ENCODE measurements at regions not wholly inside any gene's neighbourhood (a gene's known extent, or its start where the extent isn't known, plus 50 kb on each side); places are given as distances from the start of the nearest gene placed in this dataset.

- Histone ChIP-seq H3K4me3 (ENCODE audit: low read length) (no peak overlapping the region), H3K4me1 (ENCODE audit: insufficient read depth, low read length) (no peaks in the 10 kb centered on the region), H3K9me3 (ENCODE audit: low read length) (no peaks in the 10 kb centered on the region), H2AFZ (ENCODE audit: low read depth, low read length) (no peak overlapping the region), H3K27me3 (ENCODE audit: insufficient read depth, low read length) (no peaks in the 10 kb centered on the region), H3K36me3 (ENCODE audit: insufficient read depth, low read length) (no peaks in the 10 kb centered on the region)
Measured at GRCh38 chr5:39721394-39721793, 296.6 kb upstream of the DAB2 start.

DNA sequence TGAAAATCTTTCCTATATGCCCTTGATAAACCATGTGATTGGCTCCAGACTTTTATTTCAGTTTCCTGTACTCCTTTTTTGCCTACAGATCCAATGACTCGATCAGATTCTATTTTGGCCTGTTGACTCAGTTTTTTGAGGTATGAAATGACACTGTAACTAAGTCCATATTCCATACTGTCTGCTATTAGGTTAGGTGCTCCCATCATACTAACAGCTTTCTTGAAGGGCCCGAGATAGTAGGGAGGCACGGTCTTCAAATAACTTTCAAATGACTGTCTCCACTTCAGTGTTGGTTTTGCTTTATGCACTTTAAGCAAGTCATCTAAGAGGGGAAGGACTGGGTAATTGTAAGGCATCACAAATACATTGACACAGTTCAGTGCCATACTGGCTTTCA lies 295.4 kb upstream of the DAB2 start:
- Histone ChIP-seq H3K36me3 (ENCODE audit: insufficient read depth, low read length) (no peaks in the 10 kb centered on the region), H3K4me1 (ENCODE audit: insufficient read depth, low read length) (no peaks in the 10 kb centered on the region), H2AFZ (ENCODE audit: low read depth, low read length) (no peak overlapping the region), H3K9me3 (ENCODE audit: low read length) (no peaks in the 10 kb centered on the region), H3K27me3 (ENCODE audit: insufficient read depth, low read length) (no peaks in the 10 kb centered on the region), H3K4me3 (ENCODE audit: low read length) (no peak overlapping the region)

GRCh38 chr5:39717176-39717897 lies 292.6 kb upstream of the DAB2 start:
- Histone ChIP-seq H3K9me3 (ENCODE audit: low read length) (no peaks in the 10 kb centered on the region), H3K4me1 (ENCODE audit: insufficient read depth, low read length) (no peaks in the 10 kb centered on the region), H3K4me3 (ENCODE audit: low read length) (no peak overlapping the region), H3K36me3 (ENCODE audit: insufficient read depth, low read length) (no peaks in the 10 kb centered on the region), H3K27me3 (ENCODE audit: insufficient read depth, low read length) (no peaks in the 10 kb centered on the region), H2AFZ (ENCODE audit: low read depth, low read length) (no peak overlapping the region)

- Histone ChIP-seq H3K4me1 (ENCODE audit: insufficient read depth, low read length) (no peaks in the 10 kb centered on the region), H3K27me3 (ENCODE audit: insufficient read depth, low read length) (no peaks in the 10 kb centered on the region), H3K4me3 (ENCODE audit: low read length) (no peak overlapping the region), H3K9me3 (ENCODE audit: low read length) (no peaks in the 10 kb centered on the region), H3K36me3 (ENCODE audit: insufficient read depth, low read length) (no peaks in the 10 kb centered on the region), H2AFZ (ENCODE audit: low read depth, low read length) (no peak overlapping the region)
Measured at GRCh38 chr5:39716532-39717028, 291.8 kb upstream of the DAB2 start.

DNA sequence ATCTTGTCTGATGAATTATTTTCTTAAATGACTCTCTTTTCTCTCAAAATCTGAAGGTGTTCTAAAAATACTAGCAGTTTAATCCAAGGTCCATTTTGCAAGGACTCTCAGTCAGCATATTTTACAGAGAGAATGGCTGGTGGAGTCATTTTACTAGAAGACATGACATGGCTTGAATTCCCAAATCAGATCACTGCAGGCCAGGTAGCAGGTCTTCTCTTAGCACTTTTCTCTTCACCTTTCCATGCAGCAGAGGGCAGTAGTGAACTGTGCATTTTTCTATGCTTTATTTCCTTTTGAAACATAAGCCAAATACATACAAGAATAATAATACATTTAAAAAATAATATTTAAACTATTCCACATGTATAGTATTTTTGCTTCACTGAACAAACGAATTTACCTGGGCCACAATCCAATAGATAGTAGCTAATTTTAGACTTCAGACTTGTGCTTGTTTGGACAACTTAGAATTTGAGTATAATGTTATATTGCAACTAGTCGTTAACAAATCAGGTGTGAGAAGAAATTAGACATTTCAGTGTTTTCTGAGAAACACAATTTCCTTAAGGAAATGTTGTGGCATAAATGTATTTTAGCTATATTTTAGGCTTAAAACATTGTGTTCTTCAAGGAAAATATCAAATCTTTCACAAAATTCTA lies 289.4 kb upstream of the DAB2 start:
- H3K36me3 ChIP-seq (ENCODE audit: insufficient read depth, low read length) = no peaks in the 10 kb centered on the region
- no peak overlapping the region for H2AFZ ChIP-seq (ENCODE audit: low read depth, low read length)
- no peak overlapping the region for H3K4me3 ChIP-seq (ENCODE audit: low read length)
- no peaks in the 10 kb centered on the region for H3K27me3 ChIP-seq (ENCODE audit: insufficient read depth, low read length)
- H3K9me3 ChIP-seq (ENCODE audit: low read length) = no peaks in the 10 kb centered on the region
- no peaks in the 10 kb centered on the region for H3K4me1 ChIP-seq (ENCODE audit: insufficient read depth, low read length)

DNA sequence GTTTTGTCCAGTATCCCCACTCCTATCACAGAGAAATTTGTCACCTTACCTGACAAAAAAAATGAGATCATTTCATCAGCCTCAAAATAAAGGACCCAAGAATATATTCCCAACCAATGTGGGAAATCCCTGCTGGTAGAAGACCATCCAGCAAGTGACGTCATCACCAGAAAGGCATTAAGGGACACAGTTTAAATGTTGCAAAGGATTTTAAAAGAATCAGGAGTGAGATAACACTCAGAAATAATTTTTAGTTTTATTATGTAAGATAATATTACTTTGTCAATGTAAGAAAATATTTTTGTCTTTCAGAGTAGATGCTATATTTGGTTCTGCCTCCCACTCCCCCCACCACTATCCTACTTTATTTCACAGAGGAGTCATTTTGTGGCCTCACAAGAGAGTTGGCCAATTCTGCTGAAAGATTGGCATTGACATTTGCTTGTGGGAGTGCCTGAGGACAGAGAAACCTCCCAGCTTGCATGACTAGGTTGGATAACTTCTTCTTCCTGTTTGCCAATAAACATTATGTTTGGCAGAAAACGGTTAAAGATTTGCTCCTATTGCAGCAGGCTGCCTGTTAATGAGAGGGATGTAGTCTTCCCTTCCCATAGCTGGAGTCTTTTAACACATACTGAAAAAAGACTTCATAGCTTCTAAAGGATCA lies 288.6 kb upstream of the DAB2 start:
- no peak overlapping the region for H2AFZ ChIP-seq (ENCODE audit: low read depth, low read length)
- no peaks in the 10 kb centered on the region for H3K36me3 ChIP-seq (ENCODE audit: insufficient read depth, low read length)
- no peaks in the 10 kb centered on the region for H3K9me3 ChIP-seq (ENCODE audit: low read length)
- H3K27me3 ChIP-seq (ENCODE audit: insufficient read depth, low read length) = no peaks in the 10 kb centered on the region
- no peaks in the 10 kb centered on the region for H3K4me1 ChIP-seq (ENCODE audit: insufficient read depth, low read length)
- no peak overlapping the region for H3K4me3 ChIP-seq (ENCODE audit: low read length)

DNA sequence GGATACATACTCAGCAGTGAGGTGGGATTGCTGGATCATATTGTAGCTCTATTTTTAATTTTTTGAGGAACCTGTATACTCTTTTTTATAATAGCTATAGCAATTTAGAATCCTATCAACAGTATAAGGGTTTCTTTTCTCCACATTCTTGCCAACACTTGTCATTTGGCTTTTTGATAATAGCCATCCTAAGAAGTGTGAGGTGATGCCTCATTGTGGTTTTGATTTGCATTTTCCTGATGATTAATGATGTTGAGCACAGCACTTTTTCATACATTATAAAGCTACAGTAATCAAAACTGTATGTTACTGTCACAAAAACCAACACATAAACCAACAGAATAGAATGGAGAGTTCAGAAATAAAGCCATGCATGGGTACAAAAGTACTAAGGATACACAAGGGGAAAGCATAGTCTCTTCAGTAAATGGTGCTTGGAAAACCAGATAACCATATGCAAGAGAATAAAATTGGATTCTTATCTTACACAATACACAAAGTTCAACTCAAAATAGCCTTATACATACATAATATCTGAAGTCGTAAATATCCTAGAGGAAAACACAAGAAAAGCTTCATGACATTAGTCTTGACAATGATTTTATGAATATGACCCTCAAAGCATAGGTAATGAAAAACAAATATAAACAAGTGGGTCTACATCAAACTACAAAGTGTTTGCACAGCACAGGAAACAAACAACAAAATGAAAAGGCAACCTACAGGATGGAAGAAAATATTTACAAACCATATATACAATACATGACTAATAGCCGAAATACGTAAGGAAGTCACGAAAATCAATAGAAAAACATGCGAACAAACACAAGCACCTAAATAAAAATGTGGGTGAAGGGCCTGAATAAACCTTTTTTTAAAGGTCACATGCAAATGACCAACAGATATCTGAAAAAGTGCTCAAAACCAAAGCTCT lies 287.8 kb upstream of the DAB2 start:
- no peaks in the 10 kb centered on the region for H3K9me3 ChIP-seq (ENCODE audit: low read length)
- H2AFZ ChIP-seq (ENCODE audit: low read depth, low read length) = no peak overlapping the region
- H3K4me3 ChIP-seq (ENCODE audit: low read length) = no peak overlapping the region
- no peaks in the 10 kb centered on the region for H3K4me1 ChIP-seq (ENCODE audit: insufficient read depth, low read length)
- H3K36me3 ChIP-seq (ENCODE audit: insufficient read depth, low read length) = no peaks in the 10 kb centered on the region
- no peaks in the 10 kb centered on the region for H3K27me3 ChIP-seq (ENCODE audit: insufficient read depth, low read length)

GRCh38 chr5:39711821-39712220 lies 287.0 kb upstream of the DAB2 start:
- Histone ChIP-seq H3K4me1 (ENCODE audit: insufficient read depth, low read length) (no peaks in the 10 kb centered on the region), H3K9me3 (ENCODE audit: low read length) (no peaks in the 10 kb centered on the region), H3K4me3 (ENCODE audit: low read length) (no peak overlapping the region), H3K36me3 (ENCODE audit: insufficient read depth, low read length) (no peaks in the 10 kb centered on the region), H3K27me3 (ENCODE audit: insufficient read depth, low read length) (no peaks in the 10 kb centered on the region), H2AFZ (ENCODE audit: low read depth, low read length) (no peak overlapping the region)

DNA sequence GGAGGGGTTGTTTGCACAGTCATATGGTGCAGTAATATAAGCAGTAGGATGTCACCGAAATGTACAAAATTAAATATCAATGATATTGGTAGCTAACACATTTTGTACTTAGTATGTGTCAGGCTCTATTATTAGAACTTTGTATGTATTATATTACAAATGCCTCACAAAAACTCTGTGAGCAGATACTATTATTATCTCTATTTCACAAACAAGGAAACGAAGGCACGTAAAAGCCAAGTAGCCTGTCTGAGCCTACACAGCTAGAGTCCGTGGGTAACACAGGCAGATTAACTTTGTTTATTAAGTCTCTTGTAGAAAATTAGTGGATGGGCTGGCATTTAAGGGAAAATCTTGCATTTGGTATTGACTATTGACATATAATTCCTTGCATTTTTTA lies 284.3 kb upstream of the DAB2 start:
- Histone ChIP-seq H3K9me3 (ENCODE audit: low read length) (no peaks in the 10 kb centered on the region), H3K36me3 (ENCODE audit: insufficient read depth, low read length) (no peaks in the 10 kb centered on the region), H2AFZ (ENCODE audit: low read depth, low read length) (no peak overlapping the region), H3K4me3 (ENCODE audit: low read length) (no peak overlapping the region), H3K27me3 (ENCODE audit: insufficient read depth, low read length) (no peaks in the 10 kb centered on the region), H3K4me1 (ENCODE audit: insufficient read depth, low read length) (no peaks in the 10 kb centered on the region)

DNA sequence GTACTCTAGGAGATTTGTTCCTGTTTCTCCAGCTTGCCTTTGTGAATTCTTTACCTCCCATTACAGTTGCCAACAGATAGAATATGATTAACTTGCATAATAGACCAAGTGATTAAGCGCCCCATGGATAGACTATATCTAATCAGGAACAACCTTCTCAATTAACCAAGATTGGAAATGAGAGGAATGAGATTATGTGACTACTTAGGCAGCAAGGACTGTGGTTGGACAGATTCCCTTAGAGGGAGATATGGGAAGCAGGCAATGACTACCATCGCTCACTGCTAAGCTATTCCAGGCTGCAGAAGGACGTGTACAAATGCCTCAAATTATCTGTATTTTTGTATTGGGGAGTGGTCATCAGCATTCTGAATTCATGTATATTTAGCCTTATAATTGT lies 278.1 kb upstream of the DAB2 start:
- Histone ChIP-seq H3K36me3 (ENCODE audit: insufficient read depth, low read length) (no peaks in the 10 kb centered on the region), H3K4me1 (ENCODE audit: insufficient read depth, low read length) (no peaks in the 10 kb centered on the region), H2AFZ (ENCODE audit: low read depth, low read length) (no peak overlapping the region), H3K9me3 (ENCODE audit: low read length) (no peaks in the 10 kb centered on the region), H3K4me3 (ENCODE audit: low read length) (no peak overlapping the region), H3K27me3 (ENCODE audit: insufficient read depth, low read length) (no peaks in the 10 kb centered on the region)

DNA sequence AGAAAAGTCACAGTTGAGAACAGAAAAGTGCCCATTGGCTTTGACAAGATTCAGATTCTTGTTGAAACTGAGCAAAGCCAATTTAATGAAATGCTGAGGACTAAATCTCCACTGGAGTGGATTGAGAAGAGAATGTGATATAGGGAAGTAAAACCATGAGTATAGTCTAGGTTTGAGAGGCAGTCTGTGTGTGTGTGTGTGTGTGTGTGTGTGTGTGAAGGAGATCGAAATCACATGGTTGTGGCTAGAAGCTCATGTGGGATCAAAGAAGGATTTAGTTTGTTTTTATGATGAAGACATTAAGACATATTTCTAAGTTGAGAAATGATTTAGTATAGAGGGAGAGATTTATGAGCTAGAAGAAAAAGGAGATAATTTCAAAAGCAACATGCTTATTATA lies 275.7 kb upstream of the DAB2 start:
- Histone ChIP-seq H3K4me1 (ENCODE audit: insufficient read depth, low read length) (no peaks in the 10 kb centered on the region), H3K36me3 (ENCODE audit: insufficient read depth, low read length) (no peaks in the 10 kb centered on the region), H2AFZ (ENCODE audit: low read depth, low read length) (no peak overlapping the region), H3K27me3 (ENCODE audit: insufficient read depth, low read length) (no peaks in the 10 kb centered on the region), H3K4me3 (ENCODE audit: low read length) (no peak overlapping the region), H3K9me3 (ENCODE audit: low read length) (no peaks in the 10 kb centered on the region)

DNA sequence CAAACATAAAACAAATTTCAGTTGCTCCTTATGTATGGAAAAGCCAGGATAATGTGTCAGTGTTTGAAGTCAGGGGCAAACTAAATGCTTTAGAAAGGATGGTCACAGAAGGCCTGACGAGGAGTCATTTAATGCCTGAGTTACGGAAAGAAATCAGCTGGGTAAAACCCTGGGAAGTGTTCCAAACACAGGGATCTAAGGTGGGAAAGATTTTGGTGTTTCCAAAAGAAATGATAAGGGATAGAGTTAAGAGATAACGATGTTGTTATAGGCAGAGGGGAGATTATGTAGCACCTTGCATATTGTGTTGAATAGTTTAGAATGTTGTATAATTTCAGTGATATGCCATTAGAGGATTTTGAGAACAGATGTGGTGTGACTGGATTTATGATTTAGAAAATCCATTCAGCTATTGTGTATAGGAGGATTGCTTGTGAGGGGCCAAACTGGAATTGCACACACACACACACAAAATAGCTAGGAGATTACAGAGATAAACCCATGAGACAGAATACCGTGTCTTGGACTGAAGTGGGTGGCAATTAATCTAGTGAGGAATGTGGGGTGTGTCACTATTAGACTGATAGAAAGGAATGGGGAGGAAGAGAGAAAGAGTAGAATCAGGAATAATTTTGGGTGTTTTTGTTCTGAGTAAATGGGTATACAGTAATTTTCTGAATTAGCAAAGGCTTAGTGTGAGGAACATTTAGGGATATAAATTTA lies 274.2 kb upstream of the DAB2 start:
- no peak overlapping the region for H2AFZ ChIP-seq (ENCODE audit: low read depth, low read length)
- no peaks in the 10 kb centered on the region for H3K9me3 ChIP-seq (ENCODE audit: low read length)
- H3K4me1 ChIP-seq (ENCODE audit: insufficient read depth, low read length) = no peaks in the 10 kb centered on the region

More for the DNA sequence above, 274.2 kb upstream of the DAB2 start:
- H3K27me3 ChIP-seq (ENCODE audit: insufficient read depth, low read length) = no peaks in the 10 kb centered on the region
- H3K4me3 ChIP-seq (ENCODE audit: low read length) = no peak overlapping the region
- H3K36me3 ChIP-seq (ENCODE audit: insufficient read depth, low read length) = no peaks in the 10 kb centered on the region
